ENCODE measurements at regions not wholly inside any gene's neighbourhood (a gene's known extent, or its start where the extent isn't known, plus 50 kb on each side); places are given as distances from the start of the nearest gene placed in this dataset.
A peak's percentile ranks its signal among the peaks of the same experiment; 100 is the strongest.
"Not testable (repeated sequence)": the region's sequence is repeated elsewhere in the genome, so short reads cannot be mapped to it uniquely, and the experiment has no call there.

- DNase-seq = no peak
Measured at GRCh38 chr16:60150907-60151306, 1416.8 kb upstream of the GOT2 start.

- no peak for DNase-seq
Measured at GRCh38 chr16:60143348-60143705, 1409.2 kb upstream of the GOT2 start.

GRCh38 chr16:60142619-60143347 lies 1408.7 kb upstream of the GOT2 start:
- no peak for DNase-seq

- DNase-seq = no peak
Measured at GRCh38 chr16:60137891-60138290, 1403.8 kb upstream of the GOT2 start.

GRCh38 chr16:60127196-60127595 lies 1393.1 kb upstream of the GOT2 start:
- DNase-seq = no peak

- not testable (repeated sequence) for DNase-seq
Measured at GRCh38 chr16:60126115-60126514, 1392.0 kb upstream of the GOT2 start.

- no peak for DNase-seq
Measured at GRCh38 chr16:60123392-60124023, 1389.4 kb upstream of the GOT2 start.

- no peak for DNase-seq
Measured at GRCh38 chr16:60120586-60120985, 1386.5 kb upstream of the GOT2 start.

- DNase-seq = no peak
Measured at GRCh38 chr16:60110531-60110930, 1376.4 kb upstream of the GOT2 start.

- DNase-seq = no peak
Measured at GRCh38 chr16:60107871-60108270, 1373.8 kb upstream of the GOT2 start.

- no peak for DNase-seq
Measured at GRCh38 chr16:60107437-60107836, 1373.3 kb upstream of the GOT2 start.

- DNase-seq = no peak
Measured at GRCh38 chr16:60100371-60100770, 1366.3 kb upstream of the GOT2 start.

GRCh38 chr16:60091529-60091928 lies 1357.4 kb upstream of the GOT2 start:
- no peak for DNase-seq

- no peak for DNase-seq
Measured at GRCh38 chr16:60091071-60091470, 1357.0 kb upstream of the GOT2 start.

GRCh38 chr16:60087530-60087929 lies 1353.4 kb upstream of the GOT2 start:
- DNase-seq = no peak

GRCh38 chr16:60078819-60079218 lies 1344.7 kb upstream of the GOT2 start:
- DNase-seq = not testable (repeated sequence)

- no peak for DNase-seq
Measured at GRCh38 chr16:60077861-60078260, 1343.7 kb upstream of the GOT2 start.

GRCh38 chr16:60074378-60074777 lies 1340.3 kb upstream of the GOT2 start:
- DNase-seq = no peak

- DNase-seq = no peak
Measured at GRCh38 chr16:60073376-60073775, 1339.3 kb upstream of the GOT2 start.

GRCh38 chr16:60064026-60064425 lies 1329.9 kb upstream of the GOT2 start:
- DNase-seq = no peak

- DNase-seq = no peak
Measured at GRCh38 chr16:60061396-60061795, 1327.3 kb upstream of the GOT2 start.

GRCh38 chr16:60060731-60061130 lies 1326.6 kb upstream of the GOT2 start:
- peak in 1 of 56 donors; percentile 2 for DNase-seq

- DNase-seq = no peak
Measured at GRCh38 chr16:60059141-60059540, 1325.0 kb upstream of the GOT2 start.
